ENCODE measurements at regions not wholly inside any gene's neighbourhood (a gene's known extent, or its start where the extent isn't known, plus 50 kb on each side); places are given as distances from the start of the nearest gene placed in this dataset.
"Not testable (repeated sequence)": the region's sequence is repeated elsewhere in the genome, so short reads cannot be mapped to it uniquely, and the experiment has no call there.

DNA sequence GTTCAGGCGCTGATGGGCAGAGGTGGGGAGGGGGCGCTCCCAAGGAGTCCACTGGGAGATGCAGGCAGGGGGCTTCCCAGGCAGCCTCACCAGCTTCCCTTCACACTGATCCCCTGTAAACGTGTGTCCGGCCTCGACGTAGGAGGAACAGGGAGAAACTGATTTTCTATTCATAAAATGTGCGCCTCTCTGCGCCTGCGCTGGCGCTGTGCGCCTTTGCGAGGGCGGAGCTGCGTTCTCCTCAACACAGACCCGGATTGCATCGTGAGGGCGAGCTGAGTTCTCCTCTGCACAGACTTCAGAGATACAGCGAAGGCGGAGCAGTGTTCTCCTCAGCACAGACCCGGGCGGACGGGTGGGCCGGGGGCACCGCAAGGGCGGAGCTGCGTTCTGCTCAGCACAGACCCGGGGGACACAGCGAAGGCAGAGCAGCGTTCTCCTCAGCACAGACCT lies 259.1 kb downstream of the GOLGA6L6 start:
- not testable (repeated sequence) for H3K36me3 Mint-ChIP-seq; DNase-seq (ENCODE audit: extremely low spot score, unreplicated experiment); H3K4me1 Mint-ChIP-seq (ENCODE audit: unreplicated experiment)

DNA sequence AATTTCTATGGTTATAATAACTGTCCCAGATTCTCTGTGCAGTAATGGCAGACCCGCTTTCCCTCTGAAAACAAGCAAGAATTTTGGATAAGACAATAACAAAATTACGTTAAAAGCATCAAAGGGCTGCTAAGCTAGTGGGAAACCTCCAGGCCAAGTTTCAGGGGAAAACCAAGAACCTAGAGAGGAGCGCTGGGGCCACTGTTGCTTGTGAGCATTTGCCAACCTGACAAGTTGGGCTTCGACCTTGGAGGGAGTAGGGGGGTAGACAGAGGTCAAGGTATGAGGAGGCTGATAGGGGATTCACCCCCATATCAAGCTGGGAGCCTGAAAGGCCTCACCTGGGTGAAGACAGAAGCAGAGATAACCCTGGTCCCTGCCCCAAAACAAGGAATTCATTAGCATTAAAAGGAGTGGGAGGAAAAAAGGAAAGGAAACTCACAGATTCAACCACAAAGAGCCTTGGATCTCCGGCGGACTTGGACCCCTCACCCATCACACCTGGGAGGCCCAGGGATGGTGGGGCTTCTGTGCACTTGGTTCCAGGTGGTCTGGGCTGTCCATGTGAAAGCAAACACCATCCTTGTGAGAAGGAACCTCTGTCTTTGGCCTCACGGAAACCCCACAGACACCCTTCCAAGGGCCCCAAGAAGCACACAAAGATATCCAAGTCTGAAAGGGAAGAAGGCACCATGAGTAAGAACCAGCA lies 259.9 kb downstream of the GOLGA6L6 start:
- not testable (repeated sequence) for H3K36me3 Mint-ChIP-seq; H3K27ac Mint-ChIP-seq; H3K27me3 Mint-ChIP-seq; DNase-seq (ENCODE audit: extremely low spot score, unreplicated experiment); H3K9me3 Mint-ChIP-seq; H3K4me3 Mint-ChIP-seq; H3K4me1 Mint-ChIP-seq (ENCODE audit: unreplicated experiment)

More for the DNA sequence above, 259.1 kb downstream of the GOLGA6L6 start:
- H3K27me3 Mint-ChIP-seq, H3K9me3 Mint-ChIP-seq, H3K4me3 Mint-ChIP-seq, H3K27ac Mint-ChIP-seq: not testable (repeated sequence)

DNA sequence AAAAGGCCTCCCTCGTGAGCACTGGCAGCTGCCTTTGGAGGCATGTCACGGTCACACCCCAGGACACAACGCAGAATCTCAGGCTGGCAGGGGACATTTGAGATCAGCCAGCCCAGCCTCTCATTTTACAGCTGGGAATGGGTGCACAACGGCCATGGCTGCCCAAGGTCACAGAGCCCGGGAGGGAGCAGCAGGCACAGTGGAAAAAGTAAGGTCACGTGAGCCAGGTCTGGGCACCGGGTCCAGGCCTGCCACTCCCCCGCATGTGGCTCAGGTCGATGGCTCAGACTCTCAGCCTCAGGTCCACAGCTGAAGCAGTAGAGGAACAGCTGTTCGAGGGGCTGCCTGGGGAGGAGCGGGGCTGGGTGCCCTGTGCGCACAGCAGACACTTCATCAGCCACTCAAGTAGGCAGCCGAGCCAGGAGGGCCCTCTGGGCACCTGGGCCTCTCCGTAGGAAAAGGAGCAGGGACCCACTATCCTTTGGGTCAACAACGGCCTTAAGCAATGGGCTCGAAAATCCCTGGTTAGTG lies 260.6 kb downstream of the GOLGA6L6 start:
- H3K4me3 Mint-ChIP-seq, result no peak overlapping the region
- H3K9me3 Mint-ChIP-seq, result no peaks in the 10 kb centered on the region
- no peaks in the 10 kb centered on the region for H3K36me3 Mint-ChIP-seq
- no peaks in the 10 kb centered on the region for H3K4me1 Mint-ChIP-seq (ENCODE audit: unreplicated experiment)
- no peak for DNase-seq (ENCODE audit: extremely low spot score, unreplicated experiment)
- H3K27ac Mint-ChIP-seq, result no peak overlapping the region
- TF ChIP-seq, protein P1, sequence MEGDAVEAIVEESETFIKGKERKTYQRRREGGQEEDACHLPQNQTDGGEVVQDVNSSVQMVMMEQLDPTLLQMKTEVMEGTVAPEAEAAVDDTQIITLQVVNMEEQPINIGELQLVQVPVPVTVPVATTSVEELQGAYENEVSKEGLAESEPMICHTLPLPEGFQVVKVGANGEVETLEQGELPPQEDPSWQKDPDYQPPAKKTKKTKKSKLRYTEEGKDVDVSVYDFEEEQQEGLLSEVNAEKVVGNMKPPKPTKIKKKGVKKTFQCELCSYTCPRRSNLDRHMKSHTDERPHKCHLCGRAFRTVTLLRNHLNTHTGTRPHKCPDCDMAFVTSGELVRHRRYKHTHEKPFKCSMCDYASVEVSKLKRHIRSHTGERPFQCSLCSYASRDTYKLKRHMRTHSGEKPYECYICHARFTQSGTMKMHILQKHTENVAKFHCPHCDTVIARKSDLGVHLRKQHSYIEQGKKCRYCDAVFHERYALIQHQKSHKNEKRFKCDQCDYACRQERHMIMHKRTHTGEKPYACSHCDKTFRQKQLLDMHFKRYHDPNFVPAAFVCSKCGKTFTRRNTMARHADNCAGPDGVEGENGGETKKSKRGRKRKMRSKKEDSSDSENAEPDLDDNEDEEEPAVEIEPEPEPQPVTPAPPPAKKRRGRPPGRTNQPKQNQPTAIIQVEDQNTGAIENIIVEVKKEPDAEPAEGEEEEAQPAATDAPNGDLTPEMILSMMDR (conservative IDR thresholded peaks at IDR 0.05), result no peak
- no peaks in the 10 kb centered on the region for H3K27me3 Mint-ChIP-seq

DNA sequence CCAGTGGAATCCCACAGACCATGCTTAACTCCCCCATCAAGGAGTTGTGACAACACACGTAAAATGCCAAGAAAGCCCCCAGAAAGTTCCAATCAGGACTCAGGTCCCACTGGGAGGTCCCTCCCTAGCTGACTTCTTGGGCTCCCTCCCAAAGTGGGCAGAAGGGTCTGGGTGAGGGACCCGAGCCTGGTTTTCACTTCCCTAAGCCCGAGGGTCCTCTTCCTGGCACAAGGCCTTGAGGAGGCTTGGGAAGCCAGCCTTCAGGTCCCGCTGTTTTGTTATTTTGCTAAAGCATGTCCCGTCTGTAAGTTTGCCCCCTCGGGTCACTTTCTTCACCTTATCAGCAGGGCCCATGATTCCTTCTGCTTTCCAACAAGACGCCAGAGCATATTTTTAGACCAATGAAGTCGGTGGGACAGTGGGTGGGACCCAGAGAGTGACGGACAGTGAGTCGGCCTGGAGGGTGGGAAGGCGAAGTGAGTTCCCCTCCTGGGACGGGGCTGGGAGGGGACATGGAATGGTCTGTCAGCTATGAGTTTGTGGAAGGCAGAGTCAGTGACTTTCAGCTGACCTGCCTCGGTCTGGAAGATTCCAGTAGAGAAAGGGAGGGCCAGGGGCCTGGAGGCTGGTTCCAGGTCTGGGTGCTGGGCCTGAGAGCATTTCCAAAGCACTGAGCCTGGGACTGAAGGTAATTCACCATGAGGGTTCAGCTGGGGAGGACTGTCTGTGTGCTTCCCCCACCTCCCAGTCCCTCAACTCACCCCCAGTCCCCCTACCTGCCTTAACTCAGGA lies 261.3 kb downstream of the GOLGA6L6 start:
- not testable (repeated sequence) for H3K4me3 Mint-ChIP-seq; H3K27ac Mint-ChIP-seq; H3K4me1 Mint-ChIP-seq (ENCODE audit: unreplicated experiment); DNase-seq (ENCODE audit: extremely low spot score, unreplicated experiment); H3K27me3 Mint-ChIP-seq; H3K9me3 Mint-ChIP-seq; H3K36me3 Mint-ChIP-seq

DNA sequence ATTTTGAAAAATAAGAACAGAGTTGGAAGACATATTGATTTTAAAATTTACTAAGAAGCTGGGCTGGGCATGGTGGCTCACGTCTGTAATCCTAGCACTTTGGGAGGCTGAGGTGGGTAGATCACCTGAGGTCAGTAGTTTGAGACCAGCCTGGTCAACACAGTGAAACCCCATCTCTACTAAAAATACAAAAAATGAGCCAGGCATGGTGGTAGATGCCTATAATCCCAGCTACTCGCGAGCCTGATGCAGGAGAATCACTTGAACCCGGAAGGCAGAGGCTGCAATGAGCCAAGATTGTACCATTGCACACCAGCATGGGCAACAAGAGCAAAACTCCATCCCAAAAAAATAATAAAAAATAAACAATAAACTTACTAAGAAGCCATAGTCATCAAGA lies 262.5 kb downstream of the GOLGA6L6 start:
- DNase-seq (ENCODE audit: extremely low spot score, unreplicated experiment); H3K4me1 Mint-ChIP-seq (ENCODE audit: unreplicated experiment); H3K9me3 Mint-ChIP-seq; H3K27ac Mint-ChIP-seq; H3K4me3 Mint-ChIP-seq; H3K36me3 Mint-ChIP-seq; H3K27me3 Mint-ChIP-seq: not testable (repeated sequence)

DNA sequence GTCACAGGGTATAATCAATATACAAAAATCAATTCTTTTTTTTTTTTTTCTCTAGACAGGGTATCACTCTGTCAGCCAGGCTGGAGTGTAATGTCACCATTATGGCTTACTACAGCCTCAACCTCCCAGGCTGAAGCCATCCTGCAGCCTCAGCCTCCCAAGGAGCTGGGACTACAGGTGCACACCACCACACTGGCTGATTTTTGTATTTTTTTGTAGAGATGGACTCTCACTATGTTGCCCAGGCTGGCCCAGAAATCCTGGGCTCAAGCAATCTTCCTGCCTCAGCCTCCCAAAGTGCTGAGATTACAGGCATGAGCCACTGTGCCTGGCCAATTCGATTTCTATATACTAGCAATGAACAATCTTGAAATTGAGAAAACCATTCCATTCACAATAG lies 263.2 kb downstream of the GOLGA6L6 start:
- H3K4me1 Mint-ChIP-seq (ENCODE audit: unreplicated experiment); H3K27me3 Mint-ChIP-seq; DNase-seq (ENCODE audit: extremely low spot score, unreplicated experiment); H3K27ac Mint-ChIP-seq; H3K36me3 Mint-ChIP-seq; H3K9me3 Mint-ChIP-seq; H3K4me3 Mint-ChIP-seq: not testable (repeated sequence)

DNA sequence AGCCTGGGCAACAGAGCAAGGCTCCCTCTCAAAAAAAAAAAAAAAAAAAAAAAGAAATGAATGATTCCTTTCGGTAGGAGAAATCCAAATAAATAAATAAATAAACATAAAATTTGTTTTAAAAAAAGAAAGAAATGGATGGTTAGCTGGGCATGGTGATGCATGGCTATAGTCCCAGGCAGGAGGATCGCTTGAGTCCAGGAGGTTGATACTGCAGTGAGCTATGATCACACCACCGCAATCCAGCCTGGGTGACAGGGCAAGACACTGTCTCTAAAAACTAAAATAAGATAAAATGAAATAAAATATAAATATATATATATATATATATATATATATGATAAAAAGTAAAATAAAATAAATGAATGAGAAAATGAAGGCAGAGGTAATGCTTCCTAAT lies 264.1 kb downstream of the GOLGA6L6 start:
- DNase-seq (ENCODE audit: extremely low spot score, unreplicated experiment); H3K9me3 Mint-ChIP-seq; H3K4me3 Mint-ChIP-seq; H3K4me1 Mint-ChIP-seq (ENCODE audit: unreplicated experiment); H3K27me3 Mint-ChIP-seq; H3K36me3 Mint-ChIP-seq; H3K27ac Mint-ChIP-seq: not testable (repeated sequence)

DNA sequence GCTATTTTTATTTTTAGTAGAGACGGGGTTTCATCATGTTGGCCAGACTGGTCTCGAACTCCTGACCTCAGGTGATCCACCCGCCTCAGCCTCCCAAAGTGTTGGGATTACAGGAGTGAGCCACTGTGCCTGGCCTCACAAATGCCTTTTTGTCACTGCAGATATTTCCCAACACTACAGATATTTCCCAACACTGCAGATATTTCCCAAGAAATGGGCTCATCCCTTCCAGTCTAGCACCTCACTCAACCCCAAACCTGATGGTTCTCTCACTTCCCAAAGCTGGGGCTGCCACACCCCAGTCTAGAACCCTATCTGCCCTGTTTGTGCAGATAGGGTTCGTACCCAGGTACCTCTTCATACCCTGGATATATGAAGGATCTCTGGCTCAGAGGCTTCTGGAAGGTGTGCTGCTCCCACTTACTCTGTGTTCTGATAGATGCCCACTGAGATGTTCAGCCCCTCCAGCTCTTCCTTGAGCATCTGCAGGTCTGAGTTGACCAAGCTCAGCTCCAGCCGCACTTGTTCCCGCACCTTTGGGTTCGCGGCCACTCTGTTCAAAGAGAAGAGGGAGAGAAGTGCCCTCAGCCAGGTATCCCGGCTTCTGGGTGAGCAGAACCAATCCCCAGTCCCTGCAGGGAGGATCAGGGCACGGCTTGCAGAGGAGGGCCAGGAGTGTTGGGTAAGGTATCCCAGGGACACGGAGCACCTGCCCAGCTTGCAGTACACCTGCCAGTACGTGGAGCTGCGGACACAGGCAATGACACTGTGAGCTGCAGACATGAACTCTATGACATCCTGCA lies 265.1 kb downstream of the GOLGA6L6 start:
- H3K4me1 Mint-ChIP-seq (ENCODE audit: unreplicated experiment); H3K9me3 Mint-ChIP-seq; DNase-seq (ENCODE audit: extremely low spot score, unreplicated experiment); H3K36me3 Mint-ChIP-seq; H3K27me3 Mint-ChIP-seq; H3K27ac Mint-ChIP-seq; H3K4me3 Mint-ChIP-seq: not testable (repeated sequence)

DNA sequence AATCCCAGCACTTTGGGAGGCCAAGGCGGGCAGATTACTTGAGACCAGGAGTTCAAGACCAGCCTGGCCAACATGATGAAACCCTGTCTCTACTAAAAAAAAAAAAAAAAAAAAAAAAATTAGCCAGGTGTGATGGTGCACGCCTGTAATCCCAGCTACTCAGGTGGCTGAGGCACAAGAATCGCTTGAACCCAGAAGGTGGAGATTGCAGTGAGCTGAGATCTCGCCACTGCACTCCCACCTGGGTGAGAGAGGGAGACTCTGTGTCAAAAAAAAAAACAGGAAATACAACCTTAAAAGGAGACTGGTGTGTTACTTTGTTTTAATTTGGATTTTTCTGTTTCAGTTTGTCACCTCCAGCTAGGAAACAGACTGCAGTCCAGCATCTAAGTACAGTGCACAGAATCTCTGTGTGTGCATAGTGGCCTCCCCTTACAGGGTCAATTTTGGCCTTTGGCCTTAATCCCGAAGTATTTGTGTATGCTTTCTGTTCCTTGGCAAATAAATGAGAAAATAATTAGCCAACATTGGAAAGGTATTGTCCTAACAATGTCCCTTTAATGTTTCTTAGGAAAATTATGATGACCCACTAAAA lies 266.1 kb downstream of the GOLGA6L6 start:
- not testable (repeated sequence) for DNase-seq (ENCODE audit: extremely low spot score, unreplicated experiment); H3K4me1 Mint-ChIP-seq (ENCODE audit: unreplicated experiment); H3K27me3 Mint-ChIP-seq; H3K9me3 Mint-ChIP-seq; H3K4me3 Mint-ChIP-seq; H3K36me3 Mint-ChIP-seq; H3K27ac Mint-ChIP-seq
